Right renal cortex interstitium (tissue), 3 donors: ENCODE measurements at regions not wholly inside any gene's neighbourhood (a gene's known extent, or its start where the extent isn't known, plus 50 kb on each side); places are given as distances from the start of the nearest gene placed in this dataset.
"Not testable (repeated sequence)": the region's sequence is repeated elsewhere in the genome, so short reads cannot be mapped to it uniquely, and the experiment has no call there.

Source experiments
- DNase-seq, 3 donors: peaks; one replicate each; pipeline ENCODE4 v3.0.0-alpha.2; 2013; ENCODE audit warnings: low read depth in 3 of 3, low spot score in 2 of 3

GRCh38 chr6:140817176-140817575 lies 1315.5 kb upstream of the GJE1 start:
- DNase-seq: no peak

- no peak for DNase-seq
Observed at GRCh38 chr6:140816681-140817080, 1316.0 kb upstream of the GJE1 start.

GRCh38 chr6:140812636-140813035 lies 1320.1 kb upstream of the GJE1 start:
- no peak for DNase-seq

GRCh38 chr6:140811642-140812041 lies 1321.1 kb upstream of the GJE1 start:
- DNase-seq: no peak

GRCh38 chr6:140809694-140810101 lies 1323.0 kb upstream of the GJE1 start:
- no peak for DNase-seq

GRCh38 chr6:140806431-140806830 lies 1326.3 kb upstream of the GJE1 start:
- no peak for DNase-seq

GRCh38 chr6:140794544-140794943 lies 1338.2 kb upstream of the GJE1 start:
- no peak for DNase-seq

- DNase-seq: no peak
Observed at GRCh38 chr6:140790109-140790508, 1342.6 kb upstream of the GJE1 start.

- DNase-seq: no peak
Observed at GRCh38 chr6:140789466-140789865, 1343.3 kb upstream of the GJE1 start.

- DNase-seq: no peak
Observed at GRCh38 chr6:140785926-140786325, 1346.8 kb upstream of the GJE1 start.

- DNase-seq: no peak
Observed at GRCh38 chr6:140784573-140784972, 1348.2 kb upstream of the GJE1 start.

GRCh38 chr6:140783504-140783903 lies 1349.2 kb upstream of the GJE1 start:
- DNase-seq: not testable (repeated sequence)

GRCh38 chr6:140782941-140783340 lies 1349.8 kb upstream of the GJE1 start:
- DNase-seq: no peak

- DNase-seq: no peak
Observed at GRCh38 chr6:140779991-140780596, 1352.6 kb upstream of the GJE1 start.

- no peak for DNase-seq
Observed at GRCh38 chr6:140779341-140779740, 1353.4 kb upstream of the GJE1 start.

- DNase-seq: no peak
Observed at GRCh38 chr6:140777780-140778179, 1354.9 kb upstream of the GJE1 start.

- no peak for DNase-seq
Observed at GRCh38 chr6:140775061-140775460, 1357.7 kb upstream of the GJE1 start.

GRCh38 chr6:140774080-140774505 lies 1358.6 kb upstream of the GJE1 start:
- DNase-seq: no peak

GRCh38 chr6:140773276-140773675 lies 1359.4 kb upstream of the GJE1 start:
- no peak for DNase-seq

GRCh38 chr6:140772576-140772975 lies 1360.1 kb upstream of the GJE1 start:
- DNase-seq: no peak

GRCh38 chr6:140768133-140768532 lies 1364.6 kb upstream of the GJE1 start:
- DNase-seq: no peak

GRCh38 chr6:140766999-140767398 lies 1365.7 kb upstream of the GJE1 start:
- no peak for DNase-seq
